GM12878 (cell line): ENCODE measurements at regions not wholly inside any gene's neighbourhood (a gene's known extent, or its start where the extent isn't known, plus 50 kb on each side); places are given as distances from the start of the nearest gene placed in this dataset.

Experiments used
- BRCA1 ChIP-seq: IDR thresholded peaks from 2 replicates; pipeline ENCODE4 v1.6.1; 2011; ENCODE audit warnings: low read depth, low read length, improper control_type of control experiment
- JUND ChIP-seq: IDR thresholded peaks from 2 replicates; pipeline ENCODE4 v1.6.1; 2012; ENCODE audit warnings: low read depth, mild to moderate bottlenecking, low read length, improper control_type of control experiment, moderate library complexity
- NFIC ChIP-seq: IDR thresholded peaks from 2 replicates; pipeline ENCODE4 v1.6.1; 2012; ENCODE audit warnings: low read depth, mild to moderate bottlenecking, inconsistent platforms, low read length, moderate library complexity
- RELA ChIP-seq: fragments of 450-650 bp; IDR thresholded peaks from 2 replicates; pipeline ENCODE4 v1.8.0; 2014; ENCODE audit warnings: borderline replicate concordance; ENCODE audit not compliant: partially characterized antibody
- SP1 ChIP-seq: IDR thresholded peaks from one replicate; pipeline ENCODE4 v1.6.1; 2011; ENCODE audit warnings: low read depth, low read length
- YY1 ChIP-seq: IDR thresholded peaks from 2 replicates; pipeline ENCODE4 v1.6.1; 2011; ENCODE audit warnings: low read depth, mild to moderate bottlenecking, low read length
- TF ChIP-seq, protein P1 (sequence below), 3 experiments: IDR thresholded peaks in 2 of 3; conservative IDR thresholded peaks in 1 of 3; 2 replicates each; pipeline ENCODE4 v1.5.1; 2011; ENCODE audit warnings: low read depth in 3 of 3, low read length in 3 of 3, mild to moderate bottlenecking in 3 of 3, control low read depth in 2 of 3, moderate library complexity in 2 of 3, inconsistent platforms in 1 of 3, mixed read lengths in 1 of 3; ENCODE audit not compliant: control insufficient read depth in 2 of 3, insufficient read depth in 1 of 3; ENCODE audit errors: extremely low read depth in 1 of 3

DNA sequence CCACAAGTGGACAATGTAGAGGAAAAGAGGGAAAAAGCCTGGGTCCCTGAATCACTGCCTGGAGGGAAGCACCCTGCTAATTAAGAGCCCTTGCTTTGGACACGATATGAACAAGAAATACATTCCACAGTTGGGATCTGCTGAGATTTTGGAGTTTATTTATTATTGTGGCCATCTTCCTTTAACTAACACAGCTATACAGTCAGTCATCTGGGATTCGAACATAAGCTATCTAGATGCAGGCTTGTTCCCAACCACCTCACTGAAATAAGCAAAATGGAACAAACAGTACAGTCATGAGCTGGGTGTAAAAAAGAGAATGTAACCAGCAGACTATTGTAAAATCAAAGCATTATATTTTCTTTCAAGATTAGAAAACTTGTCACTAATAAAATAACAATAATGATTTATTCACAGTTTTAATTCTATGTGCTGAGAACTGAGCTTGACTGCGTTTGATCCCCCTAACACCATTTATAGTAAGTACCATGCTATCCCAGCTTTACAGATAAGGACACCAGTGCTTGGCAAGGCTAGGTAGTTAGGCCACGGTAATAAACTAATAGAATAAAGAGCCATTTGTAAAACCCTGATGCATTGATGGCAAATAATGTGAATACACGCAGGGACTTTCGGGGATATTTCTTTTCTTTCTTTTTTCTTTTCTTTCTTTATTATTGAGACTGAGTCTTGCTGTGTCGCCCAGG lies 223.8 kb upstream of the KLF6 start:
- no peak for TF ChIP-seq JUND
- TF ChIP-seq SP1: no peak
- no peak for TF ChIP-seq YY1
- TF ChIP-seq RELA: no peak
- TF ChIP-seq, protein P1, sequence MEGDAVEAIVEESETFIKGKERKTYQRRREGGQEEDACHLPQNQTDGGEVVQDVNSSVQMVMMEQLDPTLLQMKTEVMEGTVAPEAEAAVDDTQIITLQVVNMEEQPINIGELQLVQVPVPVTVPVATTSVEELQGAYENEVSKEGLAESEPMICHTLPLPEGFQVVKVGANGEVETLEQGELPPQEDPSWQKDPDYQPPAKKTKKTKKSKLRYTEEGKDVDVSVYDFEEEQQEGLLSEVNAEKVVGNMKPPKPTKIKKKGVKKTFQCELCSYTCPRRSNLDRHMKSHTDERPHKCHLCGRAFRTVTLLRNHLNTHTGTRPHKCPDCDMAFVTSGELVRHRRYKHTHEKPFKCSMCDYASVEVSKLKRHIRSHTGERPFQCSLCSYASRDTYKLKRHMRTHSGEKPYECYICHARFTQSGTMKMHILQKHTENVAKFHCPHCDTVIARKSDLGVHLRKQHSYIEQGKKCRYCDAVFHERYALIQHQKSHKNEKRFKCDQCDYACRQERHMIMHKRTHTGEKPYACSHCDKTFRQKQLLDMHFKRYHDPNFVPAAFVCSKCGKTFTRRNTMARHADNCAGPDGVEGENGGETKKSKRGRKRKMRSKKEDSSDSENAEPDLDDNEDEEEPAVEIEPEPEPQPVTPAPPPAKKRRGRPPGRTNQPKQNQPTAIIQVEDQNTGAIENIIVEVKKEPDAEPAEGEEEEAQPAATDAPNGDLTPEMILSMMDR (IDR thresholded peaks at IDR 0.05 in 2 of 3, conservative IDR thresholded peaks at IDR 0.05 in 1 of 3; ENCODE audit: control insufficient read depth in 2 of 3, extremely low read depth in 1 of 3, insufficient read depth in 1 of 3, low read depth in 3 of 3, low read length in 3 of 3): no peak
- TF ChIP-seq BRCA1: no peak
- TF ChIP-seq NFIC: no peak
